Central memory CD8-positive, alpha-beta T cell (primary cell): ENCODE measurements at regions not wholly inside any gene's neighbourhood (a gene's known extent, or its start where the extent isn't known, plus 50 kb on each side); places are given as distances from the start of the nearest gene placed in this dataset.

Source experiments
- ATAC-seq: fragments of 150-1000 bp; cut with Tn5 transposase; replicated peaks from 2 replicates; pipeline ENCODE4 v1.10.0; 2022; ENCODE audit warnings: mild to moderate bottlenecking, moderate FRiP score, moderate number of reproducible peaks; ENCODE audit not compliant: poor library complexity, severe bottlenecking; ENCODE audit errors: extremely low read depth
- DNase-seq, 2 donors: peaks; one replicate each; pipeline ENCODE4 v3.0.0; 2021; ENCODE audit warnings: low spot score in 2 of 2
- H3K27ac Mint-ChIP-seq: one replicate; pipeline ENCODE4 v1.8.0; 2022; ENCODE audit warnings: low read depth, mild to moderate bottlenecking, moderate library complexity, mixed read lengths
- H3K27me3 Mint-ChIP-seq: one replicate; pipeline ENCODE4 v1.8.0; 2022; ENCODE audit warnings: mixed read lengths
- H3K36me3 Mint-ChIP-seq: one replicate; pipeline ENCODE4 v1.8.0; 2022; ENCODE audit warnings: mild to moderate bottlenecking, moderate library complexity, mixed read lengths; ENCODE audit not compliant: insufficient read depth
- H3K4me1 Mint-ChIP-seq: one replicate; pipeline ENCODE4 v1.8.0; 2022; ENCODE audit warnings: mixed read lengths
- H3K4me3 Mint-ChIP-seq: one replicate; pipeline ENCODE4 v1.8.0; 2022; ENCODE audit warnings: mild to moderate bottlenecking, moderate library complexity, mixed read lengths
- H3K9me3 Mint-ChIP-seq: one replicate; pipeline ENCODE4 v1.8.0; 2022; ENCODE audit warnings: mixed read lengths

DNA sequence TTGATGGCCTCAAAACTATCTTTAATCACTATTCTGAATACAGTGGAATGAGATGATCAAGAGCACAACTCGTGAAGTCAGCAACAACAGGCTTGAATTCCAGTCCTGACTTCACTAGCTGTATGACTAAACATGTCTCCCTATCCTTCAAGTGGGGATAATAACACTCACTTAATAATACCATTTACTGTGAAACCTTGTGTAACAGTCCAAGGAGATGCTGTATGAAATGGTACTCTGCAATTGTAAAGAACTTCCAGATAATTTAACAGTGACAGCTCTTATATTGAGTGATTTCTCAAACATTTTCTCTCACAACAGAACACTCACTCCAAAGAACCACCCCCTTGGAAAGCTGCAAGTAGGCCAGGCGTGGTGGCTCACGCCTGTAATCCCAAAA, 823.1 kb downstream of the DIAPH3 start:
- no peak for DNase-seq
- Mint-ChIP-seq H3K36me3 (no peaks in the 10 kb centered on the region), H3K27me3 (peaks cover 14% of the 10 kb centered on the region), H3K4me1 (no peaks in the 10 kb centered on the region), H3K27ac (no peak overlapping the region), H3K9me3 (no peaks in the 10 kb centered on the region), H3K4me3 (no peak overlapping the region)
- no peak for ATAC-seq

GRCh38 chr13:59342400-59342799, 821.3 kb downstream of the DIAPH3 start:
- Mint-ChIP-seq H3K36me3 (no peaks in the 10 kb centered on the region), H3K9me3 (no peaks in the 10 kb centered on the region), H3K27me3 (peaks cover 25% of the 10 kb centered on the region), H3K27ac (no peak overlapping the region), H3K4me1 (no peaks in the 10 kb centered on the region), H3K4me3 (no peak overlapping the region)
- DNase-seq (no peak), ATAC-seq (no peak)

DNA sequence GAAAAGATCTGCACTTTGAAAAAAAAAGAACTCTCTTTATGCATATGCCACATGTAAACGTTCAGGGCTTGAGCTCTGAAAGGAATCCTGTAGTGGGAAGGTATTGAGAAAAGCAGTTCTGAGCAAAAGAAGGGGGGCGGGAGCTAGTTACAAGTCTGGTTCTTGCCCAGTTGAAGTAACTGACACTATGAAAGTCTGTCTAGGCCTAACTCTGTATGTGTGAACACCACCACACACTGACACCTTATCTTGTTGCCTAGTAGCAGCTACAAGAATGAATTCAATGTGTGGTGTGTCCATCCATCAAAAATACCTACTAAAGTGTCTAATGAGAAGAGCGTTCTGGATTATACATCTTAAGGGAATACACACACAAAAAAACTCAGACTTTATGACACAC, 820.6 kb downstream of the DIAPH3 start:
- no peak overlapping the region for H3K27ac Mint-ChIP-seq
- H3K4me1 Mint-ChIP-seq = no peaks in the 10 kb centered on the region
- ATAC-seq = no peak
- no peak overlapping the region for H3K4me3 Mint-ChIP-seq
- no peaks in the 10 kb centered on the region for H3K9me3 Mint-ChIP-seq
- DNase-seq = no peak
- peaks cover 25% of the 10 kb centered on the region for H3K27me3 Mint-ChIP-seq
- H3K36me3 Mint-ChIP-seq = no peaks in the 10 kb centered on the region

DNA sequence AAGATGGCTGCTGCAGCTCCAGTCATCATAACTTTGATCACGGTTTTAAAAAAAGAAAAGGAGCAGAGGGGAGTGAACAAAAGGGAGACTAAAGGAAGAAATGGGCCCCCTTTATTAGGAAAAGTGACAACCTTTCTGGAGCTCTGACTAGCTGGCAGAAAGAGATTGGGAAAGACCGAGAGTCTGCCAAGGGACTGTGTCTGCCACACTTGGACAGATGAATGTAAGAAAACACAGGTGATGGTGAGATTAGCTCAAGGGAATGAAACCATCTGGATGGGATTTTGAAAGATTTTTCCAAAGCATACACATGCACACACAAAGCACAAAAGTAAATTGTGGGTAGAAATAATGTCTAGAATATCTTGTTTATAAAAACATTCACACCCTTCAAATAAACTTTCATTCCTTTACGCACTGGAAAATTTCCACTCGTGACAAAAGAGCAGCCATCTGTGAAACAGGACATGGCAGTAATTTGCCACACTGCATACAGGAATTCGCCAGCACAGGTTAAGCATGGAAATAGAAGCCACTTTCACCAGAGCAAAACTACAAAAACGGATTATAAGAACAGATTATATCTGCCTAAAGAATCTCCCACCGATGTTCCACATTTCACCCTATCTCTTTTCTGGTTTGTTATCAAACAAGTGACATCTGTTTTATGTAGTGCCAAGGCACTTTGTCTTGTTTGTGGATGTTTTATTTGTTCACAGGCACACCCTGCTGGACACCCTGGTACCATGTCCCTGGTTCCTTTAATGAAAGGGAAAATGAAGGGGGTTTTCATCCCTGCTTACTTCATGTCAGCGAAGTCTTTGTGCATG, 819.5 kb downstream of the DIAPH3 start:
- no peaks in the 10 kb centered on the region for H3K4me1 Mint-ChIP-seq

GRCh38 chr13:59345311-59345710, 818.4 kb downstream of the DIAPH3 start:
- H3K27me3 Mint-ChIP-seq = peaks cover 25% of the 10 kb centered on the region
- H3K27ac Mint-ChIP-seq = no peak overlapping the region
- ATAC-seq (no peak), DNase-seq (no peak)
- H3K4me3 Mint-ChIP-seq = no peak overlapping the region
- no peaks in the 10 kb centered on the region for H3K4me1 Mint-ChIP-seq
- no peaks in the 10 kb centered on the region for H3K36me3 Mint-ChIP-seq
- H3K9me3 Mint-ChIP-seq = no peaks in the 10 kb centered on the region

More for the DNA sequence above, 819.5 kb downstream of the DIAPH3 start:
- no peaks in the 10 kb centered on the region for H3K9me3 Mint-ChIP-seq
- no peaks in the 10 kb centered on the region for H3K36me3 Mint-ChIP-seq
- ATAC-seq (no peak), DNase-seq (no peak)
- no peak overlapping the region for H3K4me3 Mint-ChIP-seq
- no peak overlapping the region for H3K27ac Mint-ChIP-seq
- peaks cover 25% of the 10 kb centered on the region for H3K27me3 Mint-ChIP-seq

DNA sequence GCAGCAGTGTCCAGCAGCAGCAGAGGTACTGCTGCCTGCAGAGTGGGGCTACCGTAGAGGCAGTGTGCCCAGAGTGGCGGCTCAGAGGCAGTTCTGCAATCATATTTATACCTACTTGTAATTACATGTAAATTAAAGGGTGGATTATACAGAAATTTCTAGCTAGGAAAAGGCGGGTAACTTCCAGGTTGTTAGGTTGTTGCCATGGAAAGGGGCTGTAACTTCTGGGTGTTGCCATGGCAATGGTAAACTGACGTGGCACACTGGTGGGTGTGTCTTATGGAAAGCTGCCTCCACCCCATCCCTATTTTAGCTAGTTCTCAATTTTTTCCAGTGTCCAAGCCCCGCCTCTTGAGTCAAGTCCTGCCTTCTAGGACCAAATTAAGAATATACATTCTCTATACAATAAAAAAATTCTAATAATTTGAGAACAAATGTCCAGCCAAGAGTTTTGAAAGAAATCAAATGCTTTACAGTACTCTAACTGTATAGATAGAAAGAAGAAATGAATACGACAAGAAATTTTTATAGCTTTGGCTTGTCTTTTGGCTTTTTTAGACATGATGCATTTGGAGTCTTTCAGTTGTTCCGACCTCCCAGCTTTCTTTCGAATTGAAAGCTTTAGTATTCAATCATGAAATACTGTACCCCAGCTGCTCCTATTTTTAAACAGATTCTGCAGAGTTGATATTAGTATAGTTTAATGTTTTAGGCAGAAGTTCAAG, 816.6 kb downstream of the DIAPH3 start:
- H3K9me3 Mint-ChIP-seq = no peaks in the 10 kb centered on the region
- H3K4me3 Mint-ChIP-seq = no peak overlapping the region
- DNase-seq (no peak), ATAC-seq (no peak)
- peaks cover 25% of the 10 kb centered on the region for H3K27me3 Mint-ChIP-seq
- no peaks in the 10 kb centered on the region for H3K36me3 Mint-ChIP-seq
- H3K27ac Mint-ChIP-seq = no peak overlapping the region
- H3K4me1 Mint-ChIP-seq = no peaks in the 10 kb centered on the region

- no peaks in the 10 kb centered on the region for H3K9me3 Mint-ChIP-seq
- H3K4me1 Mint-ChIP-seq = no peaks in the 10 kb centered on the region
- DNase-seq (no peak), ATAC-seq (no peak)
- no peaks in the 10 kb centered on the region for H3K36me3 Mint-ChIP-seq
- H3K27me3 Mint-ChIP-seq = peaks cover 18% of the 10 kb centered on the region
- H3K4me3 Mint-ChIP-seq = no peak overlapping the region
- H3K27ac Mint-ChIP-seq = no peak overlapping the region
These were observed 815.1 kb downstream of the DIAPH3 start for GRCh38 chr13:59348617-59349016.

DNA sequence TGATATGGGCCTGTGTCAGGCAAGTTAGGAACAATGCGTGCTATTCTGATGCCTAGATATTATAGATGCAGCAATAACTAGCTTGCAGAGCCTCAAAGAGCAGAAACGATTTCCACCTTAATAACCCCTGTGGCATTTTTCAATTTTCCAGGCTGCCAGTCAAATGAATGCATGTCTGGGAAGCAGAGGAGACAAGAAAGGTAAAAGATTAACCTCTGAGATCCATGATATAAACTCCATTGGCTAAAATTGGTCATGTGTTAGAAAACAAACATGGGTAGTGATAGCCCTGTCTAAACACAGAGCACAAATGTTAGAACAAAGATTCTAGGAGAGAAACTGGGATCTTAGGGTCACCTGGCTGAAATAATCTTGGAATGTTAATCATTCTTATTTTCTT, 811.1 kb downstream of the DIAPH3 start:
- Mint-ChIP-seq H3K36me3 (no peaks in the 10 kb centered on the region), H3K27ac (no peak overlapping the region), H3K9me3 (no peaks in the 10 kb centered on the region), H3K4me1 (no peaks in the 10 kb centered on the region), H3K27me3 (no peaks in the 10 kb centered on the region), H3K4me3 (no peak overlapping the region)
- DNase-seq (no peak), ATAC-seq (no peak)

DNA sequence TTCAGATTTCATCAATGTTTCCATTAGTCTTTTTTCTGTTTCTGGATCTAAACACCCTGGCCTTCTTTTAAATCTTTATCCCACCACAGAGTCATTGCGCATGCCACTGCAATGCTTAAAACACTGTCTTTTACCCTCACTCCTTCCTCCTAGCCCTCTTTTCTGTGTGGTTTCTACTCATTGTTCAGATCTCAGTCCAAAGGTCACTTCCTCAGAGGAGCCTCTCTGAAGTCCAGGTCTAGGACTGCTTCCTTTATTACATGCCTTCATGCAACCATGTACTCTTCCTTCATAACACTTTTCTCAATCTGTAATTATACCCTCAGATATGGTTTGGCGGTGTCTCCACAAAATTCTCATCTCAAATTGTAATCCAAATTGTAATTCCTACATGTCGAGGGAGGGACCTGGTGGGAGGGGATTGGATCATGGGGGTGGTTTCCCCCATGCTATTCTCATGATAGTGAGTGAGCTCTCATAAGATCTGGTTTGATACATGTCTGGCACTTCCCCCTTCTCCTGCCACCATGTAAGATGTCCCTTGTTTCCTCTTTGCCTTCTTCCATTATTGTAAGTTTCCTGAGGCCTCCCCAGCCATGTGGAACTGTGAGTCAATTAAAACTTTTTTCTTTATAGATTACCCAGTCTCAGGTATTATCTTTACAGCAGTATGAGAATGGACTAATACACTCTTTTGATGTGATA, 808.9 kb downstream of the DIAPH3 start:
- DNase-seq = no peak
- ATAC-seq = no peak
- no peaks in the 10 kb centered on the region for H3K4me1 Mint-ChIP-seq
- H3K4me3 Mint-ChIP-seq = no peak overlapping the region
- no peak overlapping the region for H3K27ac Mint-ChIP-seq
- no peaks in the 10 kb centered on the region for H3K36me3 Mint-ChIP-seq
- H3K27me3 Mint-ChIP-seq = no peaks in the 10 kb centered on the region
- no peaks in the 10 kb centered on the region for H3K9me3 Mint-ChIP-seq

DNA sequence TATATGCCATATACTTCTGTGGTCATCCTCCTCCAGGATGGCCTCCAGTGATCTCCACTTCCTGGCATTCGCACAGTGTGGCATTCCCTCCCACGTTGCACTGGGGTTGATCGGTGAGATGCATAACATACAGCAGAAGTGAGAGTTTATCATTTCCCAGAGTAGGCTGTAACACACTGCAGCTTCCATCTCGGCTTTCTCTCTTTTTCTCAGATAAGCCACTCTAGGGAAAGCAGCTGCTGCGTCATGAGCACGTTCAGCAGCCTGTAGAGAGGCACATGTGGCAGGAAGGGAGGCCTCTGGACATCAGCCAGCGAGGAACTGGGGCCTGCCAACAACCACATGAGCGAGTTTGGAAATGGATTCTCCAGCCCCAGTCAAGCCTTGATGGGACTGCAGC, 807.1 kb downstream of the DIAPH3 start:
- H3K4me3 Mint-ChIP-seq = no peak overlapping the region
- H3K36me3 Mint-ChIP-seq = no peaks in the 10 kb centered on the region
- ATAC-seq (no peak), DNase-seq (no peak)
- no peak overlapping the region for H3K27ac Mint-ChIP-seq
- H3K4me1 Mint-ChIP-seq = no peaks in the 10 kb centered on the region
- no peaks in the 10 kb centered on the region for H3K27me3 Mint-ChIP-seq
- H3K9me3 Mint-ChIP-seq = no peaks in the 10 kb centered on the region

DNA sequence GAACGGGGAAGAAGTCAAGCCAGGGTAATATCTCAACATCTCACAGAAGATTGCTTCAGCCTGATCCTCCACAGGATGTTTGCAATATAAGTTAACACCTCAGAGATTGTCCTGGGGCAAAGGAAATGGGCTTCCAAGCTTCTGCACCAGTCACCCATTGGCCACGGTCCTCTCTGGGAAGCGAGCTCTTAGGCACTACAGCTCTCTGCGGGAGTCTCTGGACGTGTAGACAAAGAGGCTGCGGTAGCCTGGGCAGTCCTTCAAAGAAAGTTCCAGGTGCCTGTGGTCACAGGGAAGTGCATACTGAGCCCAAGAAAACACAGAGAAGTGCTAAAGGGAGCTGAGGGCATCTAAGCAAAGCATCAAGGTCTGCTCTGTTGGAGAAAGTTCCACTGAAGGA, 805.7 kb downstream of the DIAPH3 start:
- Mint-ChIP-seq H3K4me1 (no peaks in the 10 kb centered on the region), H3K27ac (no peak overlapping the region), H3K9me3 (no peaks in the 10 kb centered on the region), H3K4me3 (no peak overlapping the region), H3K27me3 (peaks cover 13% of the 10 kb centered on the region), H3K36me3 (no peaks in the 10 kb centered on the region)
- no peak for DNase-seq
- no peak for ATAC-seq

GRCh38 chr13:59360108-59360507, 803.6 kb downstream of the DIAPH3 start:
- no peak overlapping the region for H3K4me3 Mint-ChIP-seq
- peaks cover 29% of the 10 kb centered on the region for H3K27me3 Mint-ChIP-seq
- no peaks in the 10 kb centered on the region for H3K9me3 Mint-ChIP-seq
- DNase-seq = no peak
- H3K4me1 Mint-ChIP-seq = no peaks in the 10 kb centered on the region
- ATAC-seq = no peak
- no peaks in the 10 kb centered on the region for H3K36me3 Mint-ChIP-seq
- no peak overlapping the region for H3K27ac Mint-ChIP-seq

DNA sequence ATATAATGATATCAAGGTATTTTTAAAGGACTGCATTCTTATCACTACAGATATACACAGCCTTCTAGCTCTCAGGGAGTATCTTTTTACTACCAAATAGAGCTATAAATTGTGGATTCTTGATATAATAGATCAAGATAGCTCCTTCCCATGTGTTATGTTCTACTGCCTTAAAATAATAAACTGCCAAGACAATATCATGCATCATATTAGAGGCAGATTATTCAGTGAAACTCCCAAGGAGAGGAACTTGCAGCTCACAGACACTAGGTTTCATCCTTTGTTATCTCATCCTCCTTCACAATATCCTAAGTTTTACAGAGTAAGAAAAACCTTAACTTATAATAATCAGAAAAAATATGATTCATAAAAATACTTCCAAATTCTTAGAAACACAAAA, 802.8 kb downstream of the DIAPH3 start:
- no peak overlapping the region for H3K27ac Mint-ChIP-seq
- no peaks in the 10 kb centered on the region for H3K4me1 Mint-ChIP-seq
- H3K36me3 Mint-ChIP-seq = no peaks in the 10 kb centered on the region
- H3K9me3 Mint-ChIP-seq = no peaks in the 10 kb centered on the region
- H3K27me3 Mint-ChIP-seq = peaks cover 37% of the 10 kb centered on the region
- H3K4me3 Mint-ChIP-seq = no peak overlapping the region
- ATAC-seq (no peak), DNase-seq (no peak)
